ENCODE measurements at regions not wholly inside any gene's neighbourhood (a gene's known extent, or its start where the extent isn't known, plus 50 kb on each side); places are given as distances from the start of the nearest gene placed in this dataset.

GRCh38 chr4:123522081-123522480, 125.5 kb downstream of the SPRY1 start:
- TF ChIP-seq CTCF (IDR thresholded peaks at IDR 0.05): no peak
- no peak overlapping the region for H3K4me3 ChIP-seq
- H3K27ac ChIP-seq: no peak overlapping the region
- no peak for DNase-seq (ENCODE audit: low spot score)

GRCh38 chr4:123522646-123523045, 126.1 kb downstream of the SPRY1 start:
- TF ChIP-seq CTCF (IDR thresholded peaks at IDR 0.05): no peak
- no peak overlapping the region for H3K4me3 ChIP-seq
- no peak overlapping the region for H3K27ac ChIP-seq
- no peak for DNase-seq (ENCODE audit: low spot score)

- Histone ChIP-seq H3K4me3 (no peak overlapping the region), H3K27ac (no peak overlapping the region)
- no peak for TF ChIP-seq CTCF (IDR thresholded peaks at IDR 0.05)
- DNase-seq (ENCODE audit: low spot score): no peak
These were observed 128.5 kb downstream of the SPRY1 start for GRCh38 chr4:123524958-123525628.

- no peak for DNase-seq (ENCODE audit: low spot score)
- Histone ChIP-seq H3K4me3 (no peak overlapping the region), H3K27ac (no peak overlapping the region)
- no peak for TF ChIP-seq CTCF (IDR thresholded peaks at IDR 0.05)
These were observed 129.9 kb downstream of the SPRY1 start for GRCh38 chr4:123526511-123526910.

- no peak for DNase-seq (ENCODE audit: low spot score)
- H3K27ac ChIP-seq: no peak overlapping the region
- H3K4me3 ChIP-seq: no peak overlapping the region
- no peak for TF ChIP-seq CTCF (IDR thresholded peaks at IDR 0.05)
These were observed 132.1 kb downstream of the SPRY1 start for GRCh38 chr4:123528501-123529277.

GRCh38 chr4:123529278-123529568, 132.6 kb downstream of the SPRY1 start:
- Histone ChIP-seq H3K27ac (no peak overlapping the region), H3K4me3 (no peak overlapping the region)
- no peak for DNase-seq (ENCODE audit: low spot score)
- no peak for TF ChIP-seq CTCF (IDR thresholded peaks at IDR 0.05)

GRCh38 chr4:123530357-123530756, 133.8 kb downstream of the SPRY1 start:
- DNase-seq (ENCODE audit: low spot score): no peak
- TF ChIP-seq CTCF (IDR thresholded peaks at IDR 0.05): no peak
- Histone ChIP-seq H3K4me3 (no peak overlapping the region), H3K27ac (no peak overlapping the region)

Measured in coronary artery (tissue), 2 donors.